ENCODE measurements at regions not wholly inside any gene's neighbourhood (a gene's known extent, or its start where the extent isn't known, plus 50 kb on each side); places are given as distances from the start of the nearest gene placed in this dataset.

DNA sequence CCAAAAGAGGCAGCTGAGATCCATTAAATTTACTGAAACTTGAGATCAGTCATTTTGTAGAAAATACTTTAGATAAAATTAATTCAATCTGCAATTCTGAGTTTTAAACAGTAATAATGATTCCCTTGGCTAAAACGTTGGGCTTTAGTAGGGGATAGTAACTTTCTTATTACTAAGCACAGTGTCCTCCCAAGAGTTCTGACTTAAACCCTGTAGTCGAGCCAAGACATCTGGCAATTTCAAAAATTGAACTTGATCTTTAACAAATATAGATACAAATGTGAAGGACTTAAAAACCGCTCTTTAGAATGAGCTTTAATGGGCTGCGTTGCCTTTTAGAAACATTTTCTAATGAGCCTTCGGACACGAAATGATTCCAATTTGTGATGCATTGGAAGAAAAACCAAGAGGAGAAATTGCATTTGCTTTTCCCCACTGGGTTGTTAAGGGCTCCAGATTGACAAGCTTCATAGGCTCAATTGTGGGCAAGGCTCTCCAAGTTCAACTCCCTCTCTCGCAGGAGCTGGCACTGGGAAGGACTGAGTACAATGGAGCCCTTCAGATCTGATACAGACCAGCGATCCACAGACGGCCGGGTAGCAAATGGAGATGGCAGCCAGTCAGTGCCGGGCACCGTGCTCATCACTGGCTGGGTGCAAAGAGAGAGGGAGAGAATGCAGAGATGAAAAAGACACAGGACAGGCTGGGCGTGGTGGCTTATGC lies 921.3 kb upstream of the AUTS2 start:
- TF ChIP-seq SIN3A (IDR thresholded peaks at IDR 0.05; ENCODE audit: borderline replicate concordance, insufficient read depth, low read length), result no peak
- TF ChIP-seq POLR2AphosphoS5 (IDR thresholded peaks at IDR 0.05; ENCODE audit: low read depth, low read length), result no peak
- TF ChIP-seq, protein P1, sequence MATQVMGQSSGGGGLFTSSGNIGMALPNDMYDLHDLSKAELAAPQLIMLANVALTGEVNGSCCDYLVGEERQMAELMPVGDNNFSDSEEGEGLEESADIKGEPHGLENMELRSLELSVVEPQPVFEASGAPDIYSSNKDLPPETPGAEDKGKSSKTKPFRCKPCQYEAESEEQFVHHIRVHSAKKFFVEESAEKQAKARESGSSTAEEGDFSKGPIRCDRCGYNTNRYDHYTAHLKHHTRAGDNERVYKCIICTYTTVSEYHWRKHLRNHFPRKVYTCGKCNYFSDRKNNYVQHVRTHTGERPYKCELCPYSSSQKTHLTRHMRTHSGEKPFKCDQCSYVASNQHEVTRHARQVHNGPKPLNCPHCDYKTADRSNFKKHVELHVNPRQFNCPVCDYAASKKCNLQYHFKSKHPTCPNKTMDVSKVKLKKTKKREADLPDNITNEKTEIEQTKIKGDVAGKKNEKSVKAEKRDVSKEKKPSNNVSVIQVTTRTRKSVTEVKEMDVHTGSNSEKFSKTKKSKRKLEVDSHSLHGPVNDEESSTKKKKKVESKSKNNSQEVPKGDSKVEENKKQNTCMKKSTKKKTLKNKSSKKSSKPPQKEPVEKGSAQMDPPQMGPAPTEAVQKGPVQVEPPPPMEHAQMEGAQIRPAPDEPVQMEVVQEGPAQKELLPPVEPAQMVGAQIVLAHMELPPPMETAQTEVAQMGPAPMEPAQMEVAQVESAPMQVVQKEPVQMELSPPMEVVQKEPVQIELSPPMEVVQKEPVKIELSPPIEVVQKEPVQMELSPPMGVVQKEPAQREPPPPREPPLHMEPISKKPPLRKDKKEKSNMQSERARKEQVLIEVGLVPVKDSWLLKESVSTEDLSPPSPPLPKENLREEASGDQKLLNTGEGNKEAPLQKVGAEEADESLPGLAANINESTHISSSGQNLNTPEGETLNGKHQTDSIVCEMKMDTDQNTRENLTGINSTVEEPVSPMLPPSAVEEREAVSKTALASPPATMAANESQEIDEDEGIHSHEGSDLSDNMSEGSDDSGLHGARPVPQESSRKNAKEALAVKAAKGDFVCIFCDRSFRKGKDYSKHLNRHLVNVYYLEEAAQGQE (IDR thresholded peaks at IDR 0.05; ENCODE audit: insufficient read depth in 1 of 2, low read depth in 2 of 2, low read length in 2 of 2), result no peak
- TF ChIP-seq TAF1 (IDR thresholded peaks at IDR 0.05; ENCODE audit: borderline replicate concordance, insufficient read depth, low read length), result no peak
- TF ChIP-seq FOXP2 (optimal IDR thresholded peaks at IDR 0.05; ENCODE audit: borderline replicate concordance, extremely low read depth, extremely low read length, insufficient read depth), result no peak

Data from PFSK-1 (cell line).